Erythroblast (primary cell): ENCODE measurements at regions not wholly inside any gene's neighbourhood (a gene's known extent, or its start where the extent isn't known, plus 50 kb on each side); places are given as distances from the start of the nearest gene placed in this dataset.

Source experiments
- GATA1 ChIP-seq: IDR thresholded peaks from 2 replicates; pipeline ENCODE4 v1.6.1; 2011; ENCODE audit warnings: low read depth, mild to moderate bottlenecking, control low read depth, low read length, moderate library complexity
- POLR2A ChIP-seq: IDR thresholded peaks from 2 replicates; pipeline ENCODE4 v1.6.1; 2011; ENCODE audit warnings: mild to moderate bottlenecking, low read length

GRCh38 chr6:167654389-167654788 is 172.3 kb upstream of the AFDN start:
- no peak for TF ChIP-seq POLR2A
- TF ChIP-seq GATA1: no peak
